Stimulated activated CD8-positive, alpha-beta memory T cell treated with anti-CD3 and anti-CD28 coated beads, Interleukin-12 subunit alpha, Interleukin-12 subunit beta, amount 100 ng/mL, for 1 hour (primary cell): ENCODE measurements at regions not wholly inside any gene's neighbourhood (a gene's known extent, or its start where the extent isn't known, plus 50 kb on each side); places are given as distances from the start of the nearest gene placed in this dataset.

Source experiments
- DNase-seq: peaks from one replicate; pipeline ENCODE4 v3.0.0-alpha.2; 2020; ENCODE audit warnings: low read depth

DNA sequence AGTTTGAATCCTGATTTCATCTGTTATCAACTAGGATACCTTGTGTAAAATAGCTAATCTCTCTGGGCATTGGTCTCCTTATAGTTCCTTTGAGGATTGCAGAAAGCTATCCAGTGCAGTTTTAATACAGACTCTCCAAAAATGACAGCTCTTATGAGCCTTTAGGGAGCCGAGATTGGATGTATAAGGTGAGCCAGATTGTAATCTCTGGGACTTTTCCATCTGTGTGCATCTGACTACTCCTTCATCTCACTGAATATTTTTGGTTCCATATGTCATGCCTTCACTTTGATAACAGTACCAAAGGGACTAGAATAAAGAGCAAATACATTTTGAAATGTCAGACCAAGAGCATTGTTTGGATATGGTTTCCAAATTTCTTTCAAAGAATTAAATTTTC is 367.2 kb downstream of the TMEM232 start:
- no peak for DNase-seq

DNA sequence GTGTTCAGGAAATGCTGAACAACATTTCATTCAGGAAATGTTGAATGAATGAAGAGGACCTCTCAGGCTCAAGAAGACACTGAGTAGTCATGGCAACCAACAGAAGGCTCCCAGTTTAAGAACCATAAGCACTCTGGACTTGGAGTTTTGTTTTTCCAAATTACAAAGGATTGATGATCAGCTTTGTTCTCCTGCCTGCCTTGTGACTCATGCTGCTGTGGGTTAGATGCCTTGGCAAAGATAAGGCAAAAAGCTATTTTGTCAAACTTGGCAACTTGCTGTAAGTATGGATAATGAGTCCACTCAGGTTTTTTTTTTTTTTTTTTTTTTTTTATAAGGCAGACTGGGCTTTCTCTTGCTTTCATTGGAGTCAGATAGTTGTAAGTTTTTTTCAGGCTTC is 365.0 kb downstream of the TMEM232 start:
- no peak for DNase-seq

DNA sequence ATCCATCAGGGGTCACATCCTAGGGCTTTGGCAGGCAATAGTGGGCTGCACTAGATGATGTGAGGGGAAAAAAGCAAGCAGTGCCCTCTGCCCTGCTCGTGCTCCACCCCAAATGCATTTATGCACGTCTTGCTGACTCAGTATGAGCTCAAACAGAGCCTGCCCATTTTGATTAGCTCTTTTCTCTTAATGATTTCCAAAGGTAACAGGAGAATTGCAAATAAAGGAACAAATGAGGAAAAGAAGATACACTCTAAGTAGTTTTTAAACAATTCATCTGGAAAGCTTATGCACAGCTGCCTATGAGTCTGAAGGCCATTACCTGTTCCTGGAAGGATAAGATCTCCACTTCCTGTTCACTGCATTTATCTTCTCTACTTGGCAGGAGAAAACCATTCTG is 364.2 kb downstream of the TMEM232 start:
- DNase-seq, result no peak

DNA sequence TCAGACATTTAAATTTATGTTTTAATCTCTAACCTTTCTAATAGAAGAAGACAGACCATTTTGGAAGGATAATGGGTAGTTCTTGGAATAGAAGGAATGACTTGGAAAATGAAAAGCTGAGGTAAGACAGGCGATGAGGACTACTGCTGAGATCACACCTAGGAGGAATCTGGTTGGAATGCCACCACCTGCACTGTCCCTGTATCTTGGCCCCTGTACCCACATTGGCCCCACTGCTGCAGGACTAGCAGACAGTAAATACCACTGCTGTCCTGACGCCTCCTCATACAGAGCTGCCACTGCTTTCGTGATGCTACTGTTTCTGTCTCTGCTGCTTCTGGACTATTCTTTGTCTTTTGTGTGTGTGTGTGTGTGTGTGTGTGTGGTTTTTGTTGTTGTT is 359.8 kb downstream of the TMEM232 start:
- no peak for DNase-seq
